ENCODE measurements at regions not wholly inside any gene's neighbourhood (a gene's known extent, or its start where the extent isn't known, plus 50 kb on each side); places are given as distances from the start of the nearest gene placed in this dataset.

GRCh38 chr1:243931957-243932356 lies 81.9 kb upstream of the AKT3 start:
- H3K27ac ChIP-seq (ENCODE audit: low read depth, low read length) = no peak overlapping the region
- H3K36me3 ChIP-seq (ENCODE audit: control insufficient read depth in 3 of 3, insufficient read depth in 3 of 3, low read length in 3 of 3) = no peaks in the 10 kb centered on the region
- no peak overlapping the region for H3K4me3 ChIP-seq (ENCODE audit: low read length in 3 of 3)
- H3K4me1 ChIP-seq (ENCODE audit: control insufficient read depth in 3 of 3, insufficient read depth in 3 of 3, low read length in 3 of 3) = no peaks in the 10 kb centered on the region
- no peak overlapping the region for H3K9ac ChIP-seq (ENCODE audit: low read depth in 1 of 3, low read length in 3 of 3)
- H3K27me3 ChIP-seq (ENCODE audit: control insufficient read depth in 3 of 3, insufficient read depth in 3 of 3, low read length in 3 of 3) = peaks cover 3 to 5% (median 4%) of the 10 kb centered on the region in 3 donors
- peaks cover 0 to 3% (median 0%) of the 10 kb centered on the region in 3 donors for H3K9me3 ChIP-seq (ENCODE audit: control insufficient read depth in 3 of 3, low read length in 3 of 3)

GRCh38 chr1:243930822-243931671 lies 81.0 kb upstream of the AKT3 start:
- H3K36me3 ChIP-seq (ENCODE audit: control insufficient read depth in 3 of 3, insufficient read depth in 3 of 3, low read length in 3 of 3) = no peaks in the 10 kb centered on the region
- no peak overlapping the region for H3K27ac ChIP-seq (ENCODE audit: low read depth, low read length)
- no peaks in the 10 kb centered on the region for H3K4me1 ChIP-seq (ENCODE audit: control insufficient read depth in 3 of 3, insufficient read depth in 3 of 3, low read length in 3 of 3)
- H3K9ac ChIP-seq (ENCODE audit: low read depth in 1 of 3, low read length in 3 of 3) = no peak overlapping the region
- no peak overlapping the region for H3K4me3 ChIP-seq (ENCODE audit: low read length in 3 of 3)
- H3K27me3 ChIP-seq (ENCODE audit: control insufficient read depth in 3 of 3, insufficient read depth in 3 of 3, low read length in 3 of 3) = peaks cover 3 to 5% (median 4%) of the 10 kb centered on the region in 3 donors
- peaks cover 0 to 3% (median 0%) of the 10 kb centered on the region in 3 donors for H3K9me3 ChIP-seq (ENCODE audit: control insufficient read depth in 3 of 3, low read length in 3 of 3)

- no peak overlapping the region for H3K4me3 ChIP-seq (ENCODE audit: low read length in 3 of 3)
- H3K9me3 ChIP-seq (ENCODE audit: control insufficient read depth in 3 of 3, low read length in 3 of 3) = no peaks in the 10 kb centered on the region
- peaks cover 0 to 3% (median 0%) of the 10 kb centered on the region in 3 donors for H3K4me1 ChIP-seq (ENCODE audit: control insufficient read depth in 3 of 3, insufficient read depth in 3 of 3, low read length in 3 of 3)
- no peaks in the 10 kb centered on the region for H3K36me3 ChIP-seq (ENCODE audit: control insufficient read depth in 3 of 3, insufficient read depth in 3 of 3, low read length in 3 of 3)
- H3K27me3 ChIP-seq (ENCODE audit: control insufficient read depth in 3 of 3, insufficient read depth in 3 of 3, low read length in 3 of 3) = peaks cover 4 to 9% (median 5%) of the 10 kb centered on the region in 3 donors
- no peak overlapping the region for H3K9ac ChIP-seq (ENCODE audit: low read depth in 1 of 3, low read length in 3 of 3)
- no peak overlapping the region for H3K27ac ChIP-seq (ENCODE audit: low read depth, low read length)
Measured at GRCh38 chr1:243927381-243927780, 77.3 kb upstream of the AKT3 start.

GRCh38 chr1:243926803-243927245 lies 76.8 kb upstream of the AKT3 start:
- no peak overlapping the region for H3K9ac ChIP-seq (ENCODE audit: low read depth in 1 of 3, low read length in 3 of 3)

GRCh38 chr1:243926299-243926698 lies 76.3 kb upstream of the AKT3 start:
- H3K4me1 ChIP-seq (ENCODE audit: control insufficient read depth in 3 of 3, insufficient read depth in 3 of 3, low read length in 3 of 3) = peaks cover 0 to 3% (median 0%) of the 10 kb centered on the region in 3 donors
- H3K9ac ChIP-seq (ENCODE audit: low read depth in 1 of 3, low read length in 3 of 3) = no peak overlapping the region
- H3K9me3 ChIP-seq (ENCODE audit: control insufficient read depth in 3 of 3, low read length in 3 of 3) = no peaks in the 10 kb centered on the region
- peaks cover 0 to 6% (median 3%) of the 10 kb centered on the region in 3 donors for H3K27me3 ChIP-seq (ENCODE audit: control insufficient read depth in 3 of 3, insufficient read depth in 3 of 3, low read length in 3 of 3)
- no peaks in the 10 kb centered on the region for H3K36me3 ChIP-seq (ENCODE audit: control insufficient read depth in 3 of 3, insufficient read depth in 3 of 3, low read length in 3 of 3)
- no peak overlapping the region for H3K27ac ChIP-seq (ENCODE audit: low read depth, low read length)
- H3K4me3 ChIP-seq (ENCODE audit: low read length in 3 of 3) = no peak overlapping the region

More at GRCh38 chr1:243926803-243927245, 76.8 kb upstream of the AKT3 start:
- Histone ChIP-seq H3K4me1 (ENCODE audit: control insufficient read depth in 3 of 3, insufficient read depth in 3 of 3, low read length in 3 of 3) (peaks cover 0 to 3% (median 0%) of the 10 kb centered on the region in 3 donors), H3K36me3 (ENCODE audit: control insufficient read depth in 3 of 3, insufficient read depth in 3 of 3, low read length in 3 of 3) (no peaks in the 10 kb centered on the region), H3K27me3 (ENCODE audit: control insufficient read depth in 3 of 3, insufficient read depth in 3 of 3, low read length in 3 of 3) (peaks cover 4 to 9% (median 5%) of the 10 kb centered on the region in 3 donors), H3K9me3 (ENCODE audit: control insufficient read depth in 3 of 3, low read length in 3 of 3) (no peaks in the 10 kb centered on the region), H3K27ac (ENCODE audit: low read depth, low read length) (no peak overlapping the region), H3K4me3 (ENCODE audit: low read length in 3 of 3) (no peak overlapping the region)

GRCh38 chr1:243924588-243925349 lies 74.7 kb upstream of the AKT3 start:
- Histone ChIP-seq H3K4me3 (ENCODE audit: low read length in 3 of 3) (no peak overlapping the region), H3K36me3 (ENCODE audit: control insufficient read depth in 3 of 3, insufficient read depth in 3 of 3, low read length in 3 of 3) (no peaks in the 10 kb centered on the region), H3K4me1 (ENCODE audit: control insufficient read depth in 3 of 3, insufficient read depth in 3 of 3, low read length in 3 of 3) (peaks cover 0 to 3% (median 0%) of the 10 kb centered on the region in 3 donors), H3K9me3 (ENCODE audit: control insufficient read depth in 3 of 3, low read length in 3 of 3) (no peaks in the 10 kb centered on the region), H3K9ac (ENCODE audit: low read depth in 1 of 3, low read length in 3 of 3) (no peak overlapping the region), H3K27me3 (ENCODE audit: control insufficient read depth in 3 of 3, insufficient read depth in 3 of 3, low read length in 3 of 3) (peaks cover 0 to 10% (median 0%) of the 10 kb centered on the region in 3 donors), H3K27ac (ENCODE audit: low read depth, low read length) (no peak overlapping the region)

- Histone ChIP-seq H3K27me3 (ENCODE audit: control insufficient read depth in 3 of 3, insufficient read depth in 3 of 3, low read length in 3 of 3) (peaks cover 0 to 10% (median 2%) of the 10 kb centered on the region in 3 donors), H3K9ac (ENCODE audit: low read depth in 1 of 3, low read length in 3 of 3) (no peak overlapping the region), H3K36me3 (ENCODE audit: control insufficient read depth in 3 of 3, insufficient read depth in 3 of 3, low read length in 3 of 3) (no peaks in the 10 kb centered on the region), H3K9me3 (ENCODE audit: control insufficient read depth in 3 of 3, low read length in 3 of 3) (no peaks in the 10 kb centered on the region), H3K4me1 (ENCODE audit: control insufficient read depth in 3 of 3, insufficient read depth in 3 of 3, low read length in 3 of 3) (peaks cover 0 to 3% (median 0%) of the 10 kb centered on the region in 3 donors), H3K27ac (ENCODE audit: low read depth, low read length) (no peak overlapping the region), H3K4me3 (ENCODE audit: low read length in 3 of 3) (no peak overlapping the region)
Measured at GRCh38 chr1:243924188-243924587, 74.1 kb upstream of the AKT3 start.

- Histone ChIP-seq H3K4me1 (ENCODE audit: control insufficient read depth in 3 of 3, insufficient read depth in 3 of 3, low read length in 3 of 3) (peaks cover 0 to 3% (median 0%) of the 10 kb centered on the region in 3 donors), H3K27ac (ENCODE audit: low read depth, low read length) (no peak overlapping the region), H3K36me3 (ENCODE audit: control insufficient read depth in 3 of 3, insufficient read depth in 3 of 3, low read length in 3 of 3) (no peaks in the 10 kb centered on the region), H3K4me3 (ENCODE audit: low read length in 3 of 3) (no peak overlapping the region), H3K27me3 (ENCODE audit: control insufficient read depth in 3 of 3, insufficient read depth in 3 of 3, low read length in 3 of 3) (peaks cover 2 to 10% (median 2%) of the 10 kb centered on the region in 3 donors), H3K9ac (ENCODE audit: low read depth in 1 of 3, low read length in 3 of 3) (no peak overlapping the region), H3K9me3 (ENCODE audit: control insufficient read depth in 3 of 3, low read length in 3 of 3) (no peaks in the 10 kb centered on the region)
Measured at GRCh38 chr1:243923292-243924171, 73.5 kb upstream of the AKT3 start.

- Histone ChIP-seq H3K9ac (ENCODE audit: low read depth in 1 of 3, low read length in 3 of 3) (no peak overlapping the region), H3K4me3 (ENCODE audit: low read length in 3 of 3) (no peak overlapping the region), H3K9me3 (ENCODE audit: control insufficient read depth in 3 of 3, low read length in 3 of 3) (no peaks in the 10 kb centered on the region), H3K27me3 (ENCODE audit: control insufficient read depth in 3 of 3, insufficient read depth in 3 of 3, low read length in 3 of 3) (peaks cover 22 to 26% (median 24%) of the 10 kb centered on the region in 3 donors), H3K4me1 (ENCODE audit: control insufficient read depth in 3 of 3, insufficient read depth in 3 of 3, low read length in 3 of 3) (peaks cover 14 to 19% (median 19%) of the 10 kb centered on the region in 3 donors), H3K36me3 (ENCODE audit: control insufficient read depth in 3 of 3, insufficient read depth in 3 of 3, low read length in 3 of 3) (no peaks in the 10 kb centered on the region), H3K27ac (ENCODE audit: low read depth, low read length) (no peak overlapping the region)
Measured at GRCh38 chr1:243921111-243921510, 71.1 kb upstream of the AKT3 start.
